WERI-Rb-1 (cell line): ENCODE measurements at regions not wholly inside any gene's neighbourhood (a gene's known extent, or its start where the extent isn't known, plus 50 kb on each side); places are given as distances from the start of the nearest gene placed in this dataset.

Source experiments
- DNase-seq: peaks from one replicate; pipeline ENCODE4 v3.0.0-alpha.2; 2020
- H3K27ac ChIP-seq: fragments of 250-450 bp; sonication (Bioruptor Pico); 2 replicates; pipeline ENCODE4 v1.5.1; 2020; ENCODE audit warnings: mild to moderate bottlenecking, moderate library complexity
- H3K27me3 ChIP-seq: fragments of 250-450 bp; sonication (Bioruptor Pico); 2 replicates; pipeline ENCODE4 v1.5.1; 2021; ENCODE audit warnings: mild to moderate bottlenecking, low read depth, moderate library complexity; ENCODE audit not compliant: insufficient read depth, severe bottlenecking
- H3K36me3 ChIP-seq: fragments of 250-450 bp; sonication (Bioruptor Pico); 2 replicates; pipeline ENCODE4 v1.5.1; 2020; ENCODE audit warnings: mild to moderate bottlenecking, moderate library complexity
- H3K4me3 ChIP-seq: 2 replicates; pipeline ENCODE4 v1.5.1; 2011; ENCODE audit warnings: low read depth, mild to moderate bottlenecking, control low read depth, low read length
- H3K9me3 ChIP-seq: fragments of 250-450 bp; sonication (Bioruptor Pico); 2 replicates; pipeline ENCODE4 v1.5.1; 2021; ENCODE audit warnings: mild to moderate bottlenecking, moderate library complexity; ENCODE audit not compliant: severe bottlenecking
- CTCF ChIP-seq: IDR thresholded peaks from 2 replicates; pipeline ENCODE4 v1.5.1; 2011; ENCODE audit warnings: low read depth, mild to moderate bottlenecking, control low read depth, inconsistent platforms, low read length

- no peak for DNase-seq
- Histone ChIP-seq H3K27me3 (no peaks in the 10 kb centered on the region), H3K36me3 (no peaks in the 10 kb centered on the region), H3K9me3 (no peaks in the 10 kb centered on the region), H3K4me3 (no peak overlapping the region), H3K27ac (no peak overlapping the region)
- TF ChIP-seq CTCF: no peak
These were observed 49.7 kb downstream of the SIPA1L2 start for GRCh38 chr1:232579958-232580941.

GRCh38 chr1:232579466-232579865 lies 50.5 kb downstream of the SIPA1L2 start:
- TF ChIP-seq CTCF: no peak
- H3K36me3 ChIP-seq: no peaks in the 10 kb centered on the region
- no peak overlapping the region for H3K27ac ChIP-seq
- no peak for DNase-seq
- no peaks in the 10 kb centered on the region for H3K9me3 ChIP-seq
- no peak overlapping the region for H3K4me3 ChIP-seq
- no peaks in the 10 kb centered on the region for H3K27me3 ChIP-seq

- Histone ChIP-seq H3K4me3 (no peak overlapping the region), H3K27me3 (no peaks in the 10 kb centered on the region), H3K27ac (no peak overlapping the region), H3K9me3 (no peaks in the 10 kb centered on the region), H3K36me3 (no peaks in the 10 kb centered on the region)
- no peak for TF ChIP-seq CTCF
- DNase-seq: no peak
These were observed 51.2 kb downstream of the SIPA1L2 start for GRCh38 chr1:232578651-232579195.

- DNase-seq: no peak
- Histone ChIP-seq H3K4me3 (no peak overlapping the region), H3K9me3 (no peaks in the 10 kb centered on the region), H3K36me3 (no peaks in the 10 kb centered on the region), H3K27ac (no peak overlapping the region), H3K27me3 (no peaks in the 10 kb centered on the region)
- TF ChIP-seq CTCF: no peak
These were observed 52.2 kb downstream of the SIPA1L2 start for GRCh38 chr1:232577772-232578171.

- H3K9me3 ChIP-seq: peaks cover 2% of the 10 kb centered on the region
- H3K27me3 ChIP-seq: no peaks in the 10 kb centered on the region
- no peak for DNase-seq
- H3K27ac ChIP-seq: no peak overlapping the region
- H3K36me3 ChIP-seq: no peaks in the 10 kb centered on the region
- TF ChIP-seq CTCF: no peak
- H3K4me3 ChIP-seq: no peak overlapping the region
These were observed 53.4 kb downstream of the SIPA1L2 start for GRCh38 chr1:232576537-232576936.

- H3K27me3 ChIP-seq: no peaks in the 10 kb centered on the region
- peaks cover 3% of the 10 kb centered on the region for H3K9me3 ChIP-seq
- DNase-seq: no peak
- no peak for TF ChIP-seq CTCF
- no peak overlapping the region for H3K4me3 ChIP-seq
- H3K36me3 ChIP-seq: no peaks in the 10 kb centered on the region
- H3K27ac ChIP-seq: no peak overlapping the region
These were observed 54.2 kb downstream of the SIPA1L2 start for GRCh38 chr1:232575763-232576040.
